ENCODE measurements at regions not wholly inside any gene's neighbourhood (a gene's known extent, or its start where the extent isn't known, plus 50 kb on each side); places are given as distances from the start of the nearest gene placed in this dataset.

GRCh38 chr5:34490506-34491250, 165.4 kb upstream of the RAI14 start:
- Histone ChIP-seq H3K27ac (no peak overlapping the region), H3K4me3 (no peak overlapping the region), H3K9me3 (peaks cover 0 to 17% (median 0%) of the 10 kb centered on the region in 11 donors), H3K4me1 (peaks cover 0 to 19% (median 7%) of the 10 kb centered on the region in 9 donors), H3K36me3 (no peaks in the 10 kb centered on the region), H3K27me3 (no peaks in the 10 kb centered on the region)
- ATAC-seq (no peak), DNase-seq (no peak)
- no peak for TF ChIP-seq CTCF (IDR thresholded peaks at IDR 0.05)
- WGBS, 2 donors: 24 to 28% methylated on average over 7 to 8 of the region's 14 CpGs
- intact Hi-C loops (cut with DNase I): loop anchor here in 1 of 10 donors (5.0 kb wide), 1 partner anchor 163 kb away; no protein-coding TSS in a partner anchor

DNA sequence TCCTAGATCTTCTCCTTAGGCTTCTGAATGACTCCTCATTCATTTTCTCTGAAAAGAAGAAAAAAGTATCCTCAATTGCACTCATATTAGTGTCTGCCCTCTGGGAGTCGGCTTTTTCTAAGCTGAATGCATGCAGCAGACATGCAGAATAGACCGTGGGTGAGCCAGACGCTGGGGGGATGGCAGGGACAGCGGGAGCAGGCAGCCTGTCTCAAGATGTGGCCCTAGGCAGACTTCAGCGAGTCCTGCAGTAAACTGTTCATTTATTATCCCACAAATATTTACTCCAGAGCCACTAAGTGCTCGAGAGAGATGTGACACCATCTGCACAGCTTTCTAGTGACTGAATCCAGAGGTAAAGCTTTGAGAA, 164.9 kb upstream of the RAI14 start:
- no peaks in the 10 kb centered on the region for H3K27me3 ChIP-seq
- intact Hi-C loops (cut with DNase I): loop anchor here in 1 of 10 donors (5.0 kb wide), 1 partner anchor 164 kb away; no protein-coding TSS in a partner anchor
- TF ChIP-seq CTCF (IDR thresholded peaks at IDR 0.05): no peak
- peaks cover 0 to 16% (median 7%) of the 10 kb centered on the region in 9 donors for H3K4me1 ChIP-seq
- WGBS, 2 donors: 81 to 82% methylated on average over 6 of the region's 6 CpGs
- no peak overlapping the region for H3K4me3 ChIP-seq
- H3K9me3 ChIP-seq: peaks cover 0 to 17% (median 0%) of the 10 kb centered on the region in 11 donors
- no peak overlapping the region for H3K27ac ChIP-seq
- no peak for DNase-seq
- H3K36me3 ChIP-seq: no peaks in the 10 kb centered on the region
- ATAC-seq: no peak

DNA sequence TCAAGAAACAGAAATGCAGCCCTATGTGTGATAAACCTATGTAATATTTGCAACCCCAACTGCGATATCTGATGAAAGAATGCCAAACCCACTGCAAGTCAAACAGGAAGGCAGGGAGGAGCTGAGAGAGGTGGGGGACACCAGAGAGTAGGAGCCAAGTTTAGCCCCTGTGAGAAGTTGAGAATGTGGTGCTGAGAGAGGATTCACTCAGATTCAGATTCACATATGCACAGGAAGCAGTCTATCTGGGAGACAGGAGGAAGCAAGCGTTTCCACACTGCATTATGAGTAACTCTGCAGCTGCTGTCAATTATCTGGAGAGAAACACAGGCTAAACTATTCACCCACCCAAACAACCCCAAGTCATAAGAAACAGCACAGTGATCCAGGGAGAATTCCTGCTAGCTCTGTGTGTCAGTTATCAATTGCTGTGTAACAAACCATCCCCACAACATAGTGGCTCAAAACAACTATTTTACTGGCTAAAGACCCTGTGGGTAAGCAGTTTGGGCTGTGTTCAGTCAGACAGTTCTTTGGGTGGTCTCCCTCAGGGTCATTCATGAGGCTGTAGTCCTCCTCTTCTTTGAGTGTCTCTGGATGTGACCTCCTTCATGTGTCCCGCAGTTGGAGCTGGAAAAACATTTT, 161.9 kb upstream of the RAI14 start:
- Histone ChIP-seq H3K27me3 (no peaks in the 10 kb centered on the region), H3K4me3 (no peak overlapping the region), H3K4me1 (peaks cover 0 to 28% (median 10%) of the 10 kb centered on the region in 9 donors), H3K36me3 (no peaks in the 10 kb centered on the region), H3K27ac (no peak overlapping the region), H3K9me3 (peaks cover 0 to 17% (median 0%) of the 10 kb centered on the region in 11 donors)
- ATAC-seq (no peak), DNase-seq (no peak)
- TF ChIP-seq CTCF (IDR thresholded peaks at IDR 0.05): no peak
- WGBS, 2 donors: 64 to 82% methylated on average over 3 of the region's 3 CpGs
- intact Hi-C loops (cut with DNase I): loop anchor here in 1 of 10 donors (5.0 kb wide), 1 partner anchor 167 kb away; no protein-coding TSS in a partner anchor

GRCh38 chr5:34495178-34495577, 160.9 kb upstream of the RAI14 start:
- Histone ChIP-seq H3K27ac (no peak overlapping the region), H3K4me1 (peaks cover 0 to 37% (median 16%) of the 10 kb centered on the region in 9 donors), H3K9me3 (peaks cover 0 to 17% (median 0%) of the 10 kb centered on the region in 11 donors), H3K4me3 (no peak overlapping the region), H3K36me3 (no peaks in the 10 kb centered on the region), H3K27me3 (no peaks in the 10 kb centered on the region)
- intact Hi-C loops (cut with DNase I): no loop called here
- DNase-seq (no peak), ATAC-seq (no peak)
- 95 to 99% methylated on average over 4 of the region's 4 CpGs for WGBS, 2 donors
- no peak for TF ChIP-seq CTCF (IDR thresholded peaks at IDR 0.05)

Data from heart right ventricle (tissue), 16 donors.